H4 (cell line): ENCODE measurements at regions not wholly inside any gene's neighbourhood (a gene's known extent, or its start where the extent isn't known, plus 50 kb on each side); places are given as distances from the start of the nearest gene placed in this dataset.
A peak's percentile ranks its signal among the peaks of the same experiment; 100 is the strongest.
"Not testable (repeated sequence)": the region's sequence is repeated elsewhere in the genome, so short reads cannot be mapped to it uniquely, and the experiment has no call there.

Experiments
- DNase-seq: peaks from one replicate; pipeline ENCODE4 v3.0.0-alpha.2; 2015; ENCODE audit warnings: low spot score

DNA sequence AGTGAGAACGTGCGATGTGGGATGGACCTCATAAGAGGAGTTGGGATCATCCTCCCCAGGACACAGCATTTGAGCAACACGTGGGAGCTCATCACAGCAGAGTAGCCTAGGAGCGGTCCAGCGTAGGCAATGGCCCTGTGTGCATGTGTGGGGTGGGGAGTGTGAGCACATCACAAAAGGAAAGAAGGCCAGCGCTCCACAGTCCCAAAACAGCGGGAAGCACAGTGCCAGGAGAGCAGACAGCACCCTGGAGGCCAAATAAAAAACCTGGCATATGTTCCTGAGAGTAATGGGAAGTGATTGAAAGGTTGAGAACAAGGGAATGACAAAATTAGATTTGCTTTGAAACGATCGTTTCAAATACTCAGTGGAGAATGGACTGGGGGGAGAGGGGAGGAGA, 226.0 kb downstream of the C7orf25 start:
- DNase-seq, result no peak

DNA sequence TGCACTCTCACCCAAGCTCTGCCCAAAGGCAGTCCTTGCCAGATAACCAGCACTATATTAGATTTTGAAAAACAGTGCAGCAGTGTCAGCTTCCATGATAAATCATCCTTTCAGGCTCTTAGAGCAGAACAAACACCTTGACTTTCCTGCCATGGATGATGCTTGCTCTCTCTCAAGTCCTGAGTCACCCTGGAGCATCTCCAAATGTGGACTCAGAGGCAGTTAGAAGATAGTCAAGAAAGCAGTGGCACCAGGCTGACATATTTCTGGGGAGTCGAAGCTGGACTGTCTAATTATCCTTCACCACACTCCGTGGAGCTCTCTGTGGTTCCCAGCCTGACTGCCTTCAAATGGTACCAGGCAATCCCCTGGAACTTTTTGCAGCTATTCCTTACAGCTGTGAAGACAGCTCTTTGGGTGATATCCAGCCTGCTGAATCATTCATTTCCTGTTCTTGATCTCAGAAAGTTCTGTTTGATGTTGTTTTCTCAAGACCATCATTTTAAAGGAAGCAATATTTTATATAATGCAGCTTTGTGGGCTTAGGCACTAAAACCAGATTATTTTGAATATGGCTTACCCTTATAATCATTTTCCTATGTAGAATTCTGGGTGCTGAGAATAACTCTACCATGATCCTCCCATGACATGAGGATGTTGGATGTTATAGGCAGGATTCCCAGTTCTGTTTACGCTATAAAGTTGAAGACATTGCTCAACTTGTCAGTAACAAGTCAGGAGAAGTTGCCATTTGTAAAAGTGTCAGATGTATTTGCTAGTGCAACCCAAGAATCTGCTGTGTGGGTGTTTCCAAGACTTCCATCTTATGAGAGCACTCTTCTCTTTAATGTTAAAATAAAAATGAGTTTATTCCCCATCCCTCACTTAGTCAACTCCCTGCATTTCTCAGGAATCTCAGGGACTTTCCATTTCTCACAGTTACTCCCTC, 233.8 kb downstream of the C7orf25 start:
- DNase-seq, result peak; percentile 82

DNA sequence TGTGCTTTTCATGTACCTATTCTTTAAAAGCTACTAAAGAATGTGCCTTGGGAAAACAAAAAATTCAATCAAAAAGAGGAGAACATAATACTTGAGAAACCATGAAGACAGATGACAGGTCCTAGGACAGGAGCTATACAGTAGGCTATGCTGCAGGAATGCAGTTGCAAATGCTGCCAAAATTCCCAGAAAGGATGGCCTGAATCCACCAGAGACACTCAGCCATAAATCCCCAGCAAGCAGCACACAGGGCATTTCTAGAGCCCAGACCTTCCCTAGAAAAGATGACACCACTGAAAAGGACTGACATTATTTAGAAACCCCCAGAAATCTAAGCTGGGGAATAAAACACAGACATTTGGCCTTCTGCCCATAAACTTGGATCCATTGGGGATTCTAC, 237.3 kb downstream of the C7orf25 start:
- DNase-seq, result no peak

DNA sequence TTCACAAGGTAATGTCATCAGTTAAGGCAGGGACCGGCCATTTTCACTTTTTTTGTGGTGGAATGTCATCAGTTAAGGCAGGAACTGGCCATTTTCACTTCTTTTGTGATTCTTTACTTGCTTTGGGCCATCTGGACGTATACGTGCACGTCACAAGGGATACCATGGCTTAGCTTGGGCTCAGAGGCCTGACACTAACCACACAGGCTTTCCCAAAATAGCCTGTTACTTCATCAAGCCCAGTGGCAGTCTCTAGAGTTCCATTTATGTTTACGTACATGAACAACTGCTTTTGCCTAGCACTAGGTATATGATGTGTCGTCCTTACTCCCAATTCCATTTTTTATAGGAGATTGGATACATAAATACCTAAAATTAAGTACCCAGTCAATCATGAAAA, 237.9 kb downstream of the C7orf25 start:
- no peak for DNase-seq

DNA sequence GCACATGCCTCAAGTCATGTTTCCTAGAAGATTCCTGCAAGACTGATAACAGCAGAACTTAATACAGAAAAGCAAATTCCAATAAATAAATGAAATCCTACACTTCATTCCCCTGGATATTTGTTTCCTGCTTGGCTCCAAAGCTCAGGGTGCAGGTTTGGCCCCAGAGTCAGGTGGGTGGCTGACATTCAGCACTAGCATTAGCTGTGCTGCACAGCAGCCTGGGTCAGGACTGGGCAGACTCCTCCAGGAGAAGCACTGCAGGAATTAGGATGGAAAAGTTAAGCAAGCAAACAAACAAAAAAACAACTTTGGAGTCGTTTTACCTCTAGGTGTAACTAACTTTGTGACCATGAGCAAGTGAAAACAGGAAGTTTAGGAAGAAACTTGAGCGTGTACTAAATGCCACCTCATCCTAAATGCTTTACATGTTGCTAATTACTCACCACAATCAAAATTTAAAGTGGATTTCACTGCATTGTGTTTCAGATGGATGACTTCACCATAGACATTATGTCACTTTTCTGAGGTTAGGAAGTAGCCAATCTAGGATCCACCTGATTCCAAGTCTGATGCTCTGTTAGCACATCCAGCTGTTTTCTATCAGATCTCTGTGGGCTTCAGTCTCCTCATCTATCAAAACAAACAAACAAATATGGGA, 239.4 kb downstream of the C7orf25 start:
- peak; percentile 46 for DNase-seq

DNA sequence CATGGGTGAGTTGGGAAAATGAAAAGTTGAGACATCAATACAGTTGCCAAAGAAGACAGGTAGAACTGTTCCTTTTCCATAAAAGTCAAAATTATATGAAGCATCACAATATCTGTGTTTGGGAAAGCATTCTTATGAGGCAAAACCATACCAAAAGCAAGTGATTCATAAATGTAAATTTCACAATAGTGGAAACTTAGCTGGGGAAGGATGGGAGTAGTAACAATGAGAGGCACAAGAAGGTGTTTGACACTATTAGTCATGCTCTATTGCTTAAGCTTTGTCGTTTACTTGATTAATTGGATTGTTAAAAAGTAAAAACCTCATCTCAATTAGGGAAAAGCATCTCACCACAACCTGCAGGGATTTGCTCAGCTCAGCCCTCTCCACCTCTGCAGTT, 240.2 kb downstream of the C7orf25 start:
- DNase-seq, result no peak

DNA sequence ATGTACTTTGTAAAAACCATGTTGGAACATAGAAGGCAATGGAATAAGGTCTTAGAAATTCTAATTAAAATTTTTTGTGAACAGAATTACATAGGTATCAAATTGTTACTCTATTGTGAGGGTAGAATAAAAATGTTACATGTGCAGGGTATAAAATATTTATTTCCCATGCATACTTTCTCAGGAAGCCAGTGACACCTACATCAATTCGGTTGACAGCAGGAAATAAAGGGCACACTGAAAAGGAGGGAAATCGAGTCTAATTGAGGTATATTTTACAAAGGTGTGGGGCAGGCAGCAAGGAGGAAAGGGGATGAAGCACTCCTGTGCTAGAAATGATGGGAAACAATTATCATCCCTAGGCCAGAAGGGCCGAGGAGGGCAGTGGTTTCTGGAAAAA, 244.9 kb downstream of the C7orf25 start:
- no peak for DNase-seq

DNA sequence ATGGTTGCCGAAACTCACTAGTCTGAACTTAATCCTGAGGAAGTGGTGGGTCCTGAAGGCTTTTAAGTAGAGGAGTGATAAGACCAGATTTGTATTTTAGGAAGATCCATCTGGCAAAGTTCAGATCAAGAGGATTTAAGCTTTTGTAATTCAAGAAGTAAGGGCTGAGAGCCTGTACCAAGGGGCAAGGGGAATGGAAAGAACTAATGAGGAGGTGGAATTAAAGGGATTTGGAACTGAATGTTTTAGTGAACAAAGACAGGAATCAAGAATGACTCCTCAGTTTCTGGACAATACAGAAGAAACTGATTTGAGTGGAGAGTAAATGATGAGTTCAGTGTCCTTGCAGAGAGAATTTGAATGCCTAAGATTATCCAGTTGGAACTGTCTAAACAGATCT, 249.0 kb downstream of the C7orf25 start:
- no peak for DNase-seq

DNA sequence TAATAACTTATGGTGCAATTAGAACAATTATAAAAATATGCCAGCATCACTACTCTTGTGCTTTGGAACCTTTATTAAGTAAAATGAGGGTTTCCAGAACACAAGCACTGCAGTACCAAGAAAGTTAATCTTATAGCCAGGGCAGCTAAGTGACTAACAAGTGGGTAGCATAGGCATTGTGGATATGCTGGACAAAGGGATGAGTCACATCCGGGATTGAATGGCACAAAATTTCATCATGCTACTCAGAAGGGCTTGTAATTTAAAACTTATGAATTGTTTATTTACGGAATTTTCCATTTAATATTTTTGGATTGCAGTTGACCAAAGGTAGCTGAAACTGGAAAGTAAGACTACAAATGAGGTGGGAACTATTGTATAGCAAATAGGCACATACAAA, 250.6 kb downstream of the C7orf25 start:
- DNase-seq, result peak; percentile 97

DNA sequence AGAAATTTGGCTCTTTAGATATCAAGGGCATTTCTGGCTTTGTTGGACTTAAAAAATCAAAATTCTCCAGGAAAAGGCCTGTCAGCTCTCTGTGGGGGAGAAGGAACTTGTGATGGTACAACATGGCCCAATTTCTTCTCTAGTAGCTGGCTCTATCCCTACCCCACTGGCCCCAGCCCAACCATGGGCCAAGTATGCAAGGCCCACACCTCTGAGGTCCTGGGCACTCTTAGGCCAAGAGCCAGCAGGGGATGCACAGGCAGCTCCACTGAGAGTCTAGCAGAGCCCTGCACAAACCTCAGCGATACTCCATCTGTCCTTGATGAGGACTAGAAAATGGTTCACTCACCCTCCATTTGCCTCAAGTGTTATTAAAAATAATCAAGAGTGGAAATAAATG, 261.2 kb downstream of the C7orf25 start:
- DNase-seq, result no peak

DNA sequence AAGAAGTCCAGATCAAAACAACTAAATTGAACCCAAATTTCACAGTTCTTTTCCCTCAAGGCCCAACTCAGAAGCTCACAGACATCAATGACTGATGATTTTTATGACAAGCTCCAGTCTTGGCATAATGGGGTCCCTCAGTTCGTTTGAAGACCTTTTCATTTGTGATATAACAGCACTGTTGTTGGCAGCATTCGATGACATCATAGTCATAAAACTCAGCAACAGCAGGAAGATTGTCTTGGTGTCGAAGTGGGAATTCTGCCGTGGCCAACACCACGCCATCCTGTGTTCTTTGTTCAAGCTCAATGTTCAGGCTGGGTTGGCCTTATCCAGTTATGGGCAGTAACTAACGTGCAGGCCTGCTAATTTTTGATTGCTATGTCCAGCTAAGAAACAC, 261.7 kb downstream of the C7orf25 start:
- DNase-seq, result no peak

DNA sequence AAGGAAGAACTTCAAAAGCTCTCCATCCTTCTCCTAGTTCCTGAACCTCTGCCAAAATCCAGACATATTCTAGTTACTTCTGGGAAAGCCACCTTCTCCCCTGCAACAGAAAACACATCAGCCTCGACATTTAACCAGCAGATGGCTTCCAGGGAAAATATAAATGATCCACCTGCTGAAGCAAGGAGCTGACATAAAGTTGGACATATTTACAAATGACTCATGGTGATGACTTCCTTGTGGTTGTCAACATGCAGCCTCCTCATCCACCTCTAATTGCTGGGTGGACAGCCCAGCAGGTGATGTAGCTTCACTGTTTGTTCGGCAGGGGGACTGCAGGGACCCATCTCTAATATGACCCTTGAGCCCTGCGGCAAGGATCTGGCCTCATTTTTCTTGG, 266.0 kb downstream of the C7orf25 start:
- DNase-seq, result no peak

DNA sequence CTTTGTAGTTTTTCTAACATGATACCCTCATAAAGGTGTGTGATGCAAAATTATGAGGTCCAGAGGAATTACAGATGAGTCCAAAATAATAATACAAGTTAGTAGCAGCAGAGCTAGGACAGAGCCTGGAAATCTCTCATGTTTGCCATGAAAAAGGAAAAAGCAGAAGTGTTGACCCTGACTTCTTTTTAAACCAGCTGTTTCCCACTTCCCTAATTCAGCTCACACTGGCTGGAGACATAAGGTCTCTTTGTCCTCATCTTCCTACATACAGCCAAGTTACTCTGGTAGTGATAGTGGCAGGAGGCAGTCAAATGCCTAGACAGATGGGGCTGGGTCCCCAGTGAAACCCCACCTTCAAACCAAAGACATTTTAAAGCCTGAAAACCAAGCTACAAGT, 269.2 kb downstream of the C7orf25 start:
- DNase-seq, result no peak

DNA sequence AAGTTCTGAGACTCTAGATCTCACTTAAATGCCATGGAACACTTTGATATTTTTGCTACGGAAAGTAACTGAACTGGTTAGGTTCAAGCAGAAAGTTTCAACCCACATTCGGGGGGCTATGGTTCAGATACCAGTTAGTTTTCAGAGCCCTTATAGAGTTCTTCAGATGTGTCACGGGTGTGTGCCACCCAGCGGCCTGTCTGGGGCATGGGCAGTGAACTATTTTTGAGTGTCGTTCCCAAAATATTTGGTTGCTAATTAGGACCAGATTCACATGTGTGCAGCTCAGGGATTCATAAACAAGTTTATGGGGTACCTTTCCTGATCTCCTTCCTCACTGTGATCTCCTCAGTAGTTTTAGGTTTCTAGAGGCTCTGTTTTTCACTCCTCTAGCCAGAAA, 271.9 kb downstream of the C7orf25 start:
- DNase-seq, result no peak

DNA sequence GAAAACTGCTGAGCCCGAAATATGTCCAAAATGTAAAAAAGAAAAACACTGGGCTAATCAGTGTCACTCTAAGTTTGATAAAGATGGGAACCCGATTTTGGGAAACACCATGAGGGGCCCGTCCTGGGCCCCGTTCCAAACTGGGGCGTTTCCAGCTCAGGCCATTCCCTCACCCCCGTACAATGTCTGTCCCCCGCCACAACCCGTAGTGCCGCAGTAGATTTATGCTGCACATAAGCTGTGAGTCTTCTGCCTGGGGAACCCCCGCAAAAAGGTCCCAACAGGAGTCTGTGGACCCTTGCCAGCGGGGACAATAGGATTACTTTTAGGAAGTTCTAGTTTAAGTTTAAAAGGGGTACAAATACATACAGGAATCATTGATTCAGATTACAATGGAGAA, 275.5 kb downstream of the C7orf25 start:
- not testable (repeated sequence) for DNase-seq

DNA sequence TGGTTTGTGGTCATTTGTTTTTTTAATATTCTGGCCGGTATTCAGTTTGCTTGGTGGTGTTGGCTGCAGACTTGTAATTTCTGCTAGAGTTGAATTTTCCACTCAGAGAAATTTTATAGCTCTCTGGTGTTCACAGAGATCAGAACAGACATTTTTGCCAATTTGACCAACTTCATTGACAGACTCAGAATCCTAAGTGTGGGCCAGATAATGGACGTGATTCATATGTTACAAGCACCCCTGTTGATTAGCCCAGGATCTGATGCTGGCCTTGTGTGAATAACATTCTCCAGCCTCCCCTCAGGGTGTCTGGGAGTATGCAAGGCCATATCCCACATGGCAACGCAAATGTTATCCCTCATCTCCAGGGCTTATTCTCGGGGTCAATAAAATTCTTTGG, 283.8 kb downstream of the C7orf25 start:
- no peak for DNase-seq

DNA sequence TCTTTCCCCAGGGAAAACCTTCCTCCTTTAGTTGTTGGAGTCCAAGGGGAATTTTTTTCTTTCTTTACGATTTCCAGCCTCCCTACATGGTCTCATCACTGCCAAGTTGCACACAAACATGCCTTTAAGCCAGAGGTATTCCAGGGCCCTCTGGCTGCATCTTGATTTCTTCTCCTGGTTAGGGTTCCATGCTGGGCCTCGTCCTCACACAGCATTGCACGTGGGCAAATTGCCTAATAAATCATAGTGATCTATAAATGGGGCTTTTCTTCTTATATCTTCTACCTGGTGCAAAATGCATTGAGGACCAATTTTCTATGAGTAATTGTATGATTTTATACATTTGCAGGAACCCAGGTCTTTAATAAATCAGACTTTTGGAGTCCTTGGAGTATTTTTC, 284.2 kb downstream of the C7orf25 start:
- DNase-seq, result no peak

DNA sequence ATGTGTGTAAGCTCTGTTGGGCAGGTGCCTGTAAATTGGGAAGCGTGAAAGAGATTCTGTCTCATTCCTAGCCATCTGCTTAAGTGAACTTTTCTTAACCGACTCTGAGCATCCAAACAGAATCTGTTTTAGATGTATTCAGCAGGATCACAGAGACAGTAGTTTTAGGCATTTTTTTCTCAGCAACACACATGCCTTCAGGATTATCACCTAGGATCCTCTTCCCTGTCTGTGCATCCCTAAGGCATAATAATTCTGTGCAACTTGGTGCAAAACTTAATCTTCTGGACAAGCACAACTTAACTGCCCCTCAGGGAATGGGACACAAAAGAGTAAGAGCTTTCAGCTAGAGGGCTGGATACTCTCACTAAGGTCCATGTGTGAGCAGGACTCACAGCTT, 284.8 kb downstream of the C7orf25 start:
- no peak for DNase-seq

DNA sequence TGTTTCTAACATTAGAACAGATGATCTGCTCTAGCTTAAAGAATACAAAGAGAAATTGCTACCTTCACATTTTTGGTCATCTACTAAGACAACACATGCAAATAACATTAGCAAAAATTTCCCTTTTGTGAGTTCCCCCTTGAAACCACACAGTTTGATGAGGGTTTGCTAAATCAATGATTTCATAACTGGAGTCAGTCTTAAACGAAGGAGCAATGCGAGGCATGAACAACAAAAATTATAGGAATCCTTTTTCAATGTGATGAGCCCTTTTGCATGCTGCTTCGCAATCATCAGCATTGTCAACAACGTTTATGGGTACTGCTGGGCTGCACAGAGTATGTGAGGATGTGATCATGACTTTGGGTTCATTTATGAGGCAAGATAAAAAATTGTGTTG, 286.4 kb downstream of the C7orf25 start:
- no peak for DNase-seq

DNA sequence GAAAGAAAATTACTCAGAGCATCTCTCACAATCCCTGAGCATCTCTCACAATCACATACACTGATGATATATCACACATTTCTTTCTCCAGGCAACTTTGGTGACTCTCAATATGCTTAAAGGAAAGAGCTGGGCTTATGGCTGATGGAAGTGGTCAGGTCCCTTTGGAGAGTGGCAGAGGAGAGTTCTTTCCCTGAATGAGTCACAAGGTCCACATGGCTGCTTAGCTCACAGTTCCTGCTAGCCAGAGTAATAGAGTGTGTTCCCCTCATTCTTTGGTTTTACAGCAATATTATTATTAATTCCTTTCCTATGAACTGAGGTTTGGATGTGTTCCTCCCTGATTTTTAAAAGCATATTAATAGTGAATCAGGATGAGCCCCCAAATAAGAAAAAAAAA, 287.4 kb downstream of the C7orf25 start:
- DNase-seq, result no peak

DNA sequence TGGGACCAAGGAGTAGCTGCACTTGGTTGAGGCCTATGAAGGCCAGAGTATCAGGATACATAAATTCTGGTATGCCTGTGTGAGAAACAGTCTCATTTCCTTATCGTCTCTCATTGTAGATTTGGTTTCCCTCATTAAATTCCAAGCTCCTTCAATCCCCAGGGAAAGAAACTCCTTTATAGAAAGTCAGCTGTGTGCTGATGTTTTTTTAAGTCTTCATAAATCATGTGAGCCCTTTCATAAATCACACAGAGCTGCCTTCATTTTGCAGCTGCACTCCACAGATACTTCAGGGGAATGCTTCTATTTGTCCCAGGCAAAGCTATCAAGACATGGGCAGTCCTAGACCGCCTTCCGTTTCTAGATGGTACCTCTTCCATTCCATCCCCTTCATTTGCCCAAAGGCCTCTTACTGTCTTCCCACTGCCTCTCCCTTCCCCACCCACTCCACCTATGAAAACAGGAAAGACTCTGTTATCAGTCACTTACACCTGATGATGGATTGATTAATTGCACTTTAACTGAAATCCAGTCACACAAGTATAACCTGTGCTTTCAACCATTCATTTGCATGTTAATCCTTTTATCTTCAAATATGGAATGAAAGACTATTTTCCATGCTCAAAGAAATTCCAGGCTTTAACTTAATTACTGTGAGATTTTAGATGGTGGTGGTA, 290.2 kb downstream of the C7orf25 start:
- no peak for DNase-seq

DNA sequence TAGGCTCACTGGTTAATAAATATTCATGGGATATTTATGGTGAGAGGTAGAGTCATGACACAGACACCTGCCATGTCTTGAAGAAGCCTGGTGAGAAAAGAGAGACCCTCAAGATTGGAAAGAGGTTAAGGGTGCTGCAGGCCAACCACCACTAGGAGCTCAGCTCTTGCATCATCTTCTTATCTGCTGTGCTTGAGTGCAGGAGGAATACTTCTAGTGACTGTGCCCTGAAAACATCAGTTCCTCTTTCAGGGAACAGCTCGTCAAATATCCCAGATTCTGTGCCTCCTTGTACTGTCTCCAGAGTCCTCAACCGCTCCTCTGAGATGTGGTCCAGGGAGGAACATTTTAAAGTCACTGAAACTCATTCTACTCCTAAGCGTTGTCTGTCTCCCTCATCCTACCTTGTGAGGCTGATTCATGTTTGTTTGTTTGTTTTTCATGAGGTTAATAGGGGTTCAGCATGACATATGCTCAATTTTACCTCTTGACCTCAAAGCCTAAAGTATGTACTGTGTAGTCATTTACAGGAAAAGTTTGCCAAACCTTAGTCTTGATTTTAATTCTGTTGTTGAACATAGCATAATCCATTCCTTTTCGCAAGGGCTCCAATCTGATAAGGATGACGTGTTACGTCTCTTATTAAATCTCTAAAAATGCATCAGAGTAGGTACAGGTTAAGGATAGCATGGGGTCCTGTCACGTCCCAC, 293.1 kb downstream of the C7orf25 start:
- no peak for DNase-seq
